ENCODE measurements at regions not wholly inside any gene's neighbourhood (a gene's known extent, or its start where the extent isn't known, plus 50 kb on each side); places are given as distances from the start of the nearest gene placed in this dataset.

GRCh38 chr5:58363461-58364249 lies 96.2 kb downstream of the PLK2 start:
- ATAC-seq (ENCODE audit: low read depth in 2 of 2) (no peak), DNase-seq (no peak)
- Histone ChIP-seq H3K4me1 (ENCODE audit: control insufficient read depth, insufficient read depth, low read length, poor library complexity, severe bottlenecking) (no peaks in the 10 kb centered on the region), H3K4me3 (ENCODE audit: low read depth, low read length) (no peak overlapping the region), H3K9me3 (ENCODE audit: control insufficient read depth in 2 of 2, low read length in 2 of 2) (no peaks in the 10 kb centered on the region), H3K27me3 (ENCODE audit: control insufficient read depth, insufficient read depth, low read length) (no peaks in the 10 kb centered on the region), H3K27ac (ENCODE audit: insufficient read depth, low read length, poor library complexity, severe bottlenecking) (no peak overlapping the region), H3K36me3 (ENCODE audit: control insufficient read depth, insufficient read depth, low read length) (no peaks in the 10 kb centered on the region)
- H3K27me3 Mint-ChIP-seq = no peaks in the 10 kb centered on the region
- H3K27ac Mint-ChIP-seq = no peak overlapping the region
- no peak overlapping the region for H3K4me3 Mint-ChIP-seq
- H3K4me1 Mint-ChIP-seq = no peaks in the 10 kb centered on the region
- peaks cover 0 to 5% (median 0%) of the 10 kb centered on the region in 7 donors for H3K9me3 Mint-ChIP-seq
- H3K36me3 Mint-ChIP-seq = no peaks in the 10 kb centered on the region

GRCh38 chr5:58362135-58362534 lies 97.8 kb downstream of the PLK2 start:
- Mint-ChIP-seq H3K27ac (no peak overlapping the region), H3K27me3 (no peaks in the 10 kb centered on the region), H3K4me1 (no peaks in the 10 kb centered on the region)

GRCh38 chr5:58360794-58361193 lies 99.1 kb downstream of the PLK2 start:
- DNase-seq = no peak
- Mint-ChIP-seq H3K27me3 (no peaks in the 10 kb centered on the region), H3K4me3 (no peak overlapping the region), H3K4me1 (no peaks in the 10 kb centered on the region), H3K27ac (no peak overlapping the region), H3K36me3 (no peaks in the 10 kb centered on the region), H3K9me3 (no peaks in the 10 kb centered on the region)
- no peaks in the 10 kb centered on the region for H3K9me3 ChIP-seq (ENCODE audit: control insufficient read depth in 2 of 2, low read length in 2 of 2)
- no peaks in the 10 kb centered on the region for H3K27me3 ChIP-seq (ENCODE audit: control insufficient read depth, insufficient read depth, low read length)
- no peak overlapping the region for H3K4me3 ChIP-seq (ENCODE audit: low read depth, low read length)
- no peaks in the 10 kb centered on the region for H3K4me1 ChIP-seq (ENCODE audit: control insufficient read depth, insufficient read depth, low read length, poor library complexity, severe bottlenecking)
- H3K27ac ChIP-seq (ENCODE audit: insufficient read depth, low read length, poor library complexity, severe bottlenecking) = no peak overlapping the region
- no peak for ATAC-seq (ENCODE audit: low read depth in 2 of 2)
- H3K36me3 ChIP-seq (ENCODE audit: control insufficient read depth, insufficient read depth, low read length) = no peaks in the 10 kb centered on the region

More at GRCh38 chr5:58362135-58362534, 97.8 kb downstream of the PLK2 start:
- Mint-ChIP-seq H3K36me3 (no peaks in the 10 kb centered on the region), H3K4me3 (no peak overlapping the region), H3K9me3 (no peaks in the 10 kb centered on the region)
- no peaks in the 10 kb centered on the region for H3K27me3 ChIP-seq (ENCODE audit: control insufficient read depth, insufficient read depth, low read length)
- ATAC-seq (ENCODE audit: low read depth in 2 of 2) = no peak
- H3K36me3 ChIP-seq (ENCODE audit: control insufficient read depth, insufficient read depth, low read length) = no peaks in the 10 kb centered on the region
- H3K4me1 ChIP-seq (ENCODE audit: control insufficient read depth, insufficient read depth, low read length, poor library complexity, severe bottlenecking) = no peaks in the 10 kb centered on the region
- DNase-seq = no peak
- H3K9me3 ChIP-seq (ENCODE audit: control insufficient read depth in 2 of 2, low read length in 2 of 2) = no peaks in the 10 kb centered on the region
- no peak overlapping the region for H3K4me3 ChIP-seq (ENCODE audit: low read depth, low read length)
- no peak overlapping the region for H3K27ac ChIP-seq (ENCODE audit: insufficient read depth, low read length, poor library complexity, severe bottlenecking)

GRCh38 chr5:58359981-58360380 lies 99.9 kb downstream of the PLK2 start:
- Mint-ChIP-seq H3K36me3 (no peaks in the 10 kb centered on the region), H3K27ac (no peak overlapping the region), H3K4me3 (no peak overlapping the region), H3K4me1 (no peaks in the 10 kb centered on the region), H3K9me3 (no peaks in the 10 kb centered on the region), H3K27me3 (no peaks in the 10 kb centered on the region)
- Histone ChIP-seq H3K9me3 (ENCODE audit: control insufficient read depth in 2 of 2, low read length in 2 of 2) (no peaks in the 10 kb centered on the region), H3K27me3 (ENCODE audit: control insufficient read depth, insufficient read depth, low read length) (no peaks in the 10 kb centered on the region), H3K27ac (ENCODE audit: insufficient read depth, low read length, poor library complexity, severe bottlenecking) (no peak overlapping the region), H3K36me3 (ENCODE audit: control insufficient read depth, insufficient read depth, low read length) (no peaks in the 10 kb centered on the region), H3K4me1 (ENCODE audit: control insufficient read depth, insufficient read depth, low read length, poor library complexity, severe bottlenecking) (no peaks in the 10 kb centered on the region), H3K4me3 (ENCODE audit: low read depth, low read length) (no peak overlapping the region)
- DNase-seq = no peak
- ATAC-seq (ENCODE audit: low read depth in 2 of 2) = no peak

- H3K4me3 Mint-ChIP-seq = no peak overlapping the region
- H3K27ac ChIP-seq (ENCODE audit: insufficient read depth, low read length, poor library complexity, severe bottlenecking) = no peak overlapping the region
- DNase-seq (no peak), ATAC-seq (ENCODE audit: low read depth in 2 of 2) (no peak)
- no peak overlapping the region for H3K4me3 ChIP-seq (ENCODE audit: low read depth, low read length)
- H3K36me3 Mint-ChIP-seq = no peaks in the 10 kb centered on the region
- H3K27ac Mint-ChIP-seq = no peak overlapping the region
- H3K9me3 ChIP-seq (ENCODE audit: control insufficient read depth in 2 of 2, low read length in 2 of 2) = no peaks in the 10 kb centered on the region
- no peaks in the 10 kb centered on the region for H3K27me3 Mint-ChIP-seq
- H3K9me3 Mint-ChIP-seq = no peaks in the 10 kb centered on the region
- no peaks in the 10 kb centered on the region for H3K36me3 ChIP-seq (ENCODE audit: control insufficient read depth, insufficient read depth, low read length)
- no peaks in the 10 kb centered on the region for H3K27me3 ChIP-seq (ENCODE audit: control insufficient read depth, insufficient read depth, low read length)
- no peaks in the 10 kb centered on the region for H3K4me1 ChIP-seq (ENCODE audit: control insufficient read depth, insufficient read depth, low read length, poor library complexity, severe bottlenecking)
- no peaks in the 10 kb centered on the region for H3K4me1 Mint-ChIP-seq
Observed at GRCh38 chr5:58358501-58359178, 101.2 kb downstream of the PLK2 start.

- no peaks in the 10 kb centered on the region for H3K9me3 Mint-ChIP-seq
- no peaks in the 10 kb centered on the region for H3K4me1 Mint-ChIP-seq
- Histone ChIP-seq H3K27me3 (ENCODE audit: control insufficient read depth, insufficient read depth, low read length) (no peaks in the 10 kb centered on the region), H3K9me3 (ENCODE audit: control insufficient read depth in 2 of 2, low read length in 2 of 2) (no peaks in the 10 kb centered on the region), H3K36me3 (ENCODE audit: control insufficient read depth, insufficient read depth, low read length) (no peaks in the 10 kb centered on the region), H3K4me1 (ENCODE audit: control insufficient read depth, insufficient read depth, low read length, poor library complexity, severe bottlenecking) (no peaks in the 10 kb centered on the region), H3K4me3 (ENCODE audit: low read depth, low read length) (no peak overlapping the region), H3K27ac (ENCODE audit: insufficient read depth, low read length, poor library complexity, severe bottlenecking) (no peak overlapping the region)
- peak overlapping the region in 1 of 4 donors; percentile 21 for H3K4me3 Mint-ChIP-seq
- no peak for ATAC-seq (ENCODE audit: low read depth in 2 of 2)
- no peaks in the 10 kb centered on the region for H3K27me3 Mint-ChIP-seq
- H3K36me3 Mint-ChIP-seq = no peaks in the 10 kb centered on the region
- H3K27ac Mint-ChIP-seq = no peak overlapping the region
- DNase-seq = no peak
Observed at GRCh38 chr5:58357799-58358500, 101.9 kb downstream of the PLK2 start.

GRCh38 chr5:58357121-58357520 lies 102.8 kb downstream of the PLK2 start:
- Mint-ChIP-seq H3K27ac (no peak overlapping the region), H3K4me1 (no peaks in the 10 kb centered on the region), H3K9me3 (no peaks in the 10 kb centered on the region), H3K36me3 (no peaks in the 10 kb centered on the region), H3K4me3 (no peak overlapping the region), H3K27me3 (no peaks in the 10 kb centered on the region)
- Histone ChIP-seq H3K27ac (ENCODE audit: insufficient read depth, low read length, poor library complexity, severe bottlenecking) (no peak overlapping the region), H3K36me3 (ENCODE audit: control insufficient read depth, insufficient read depth, low read length) (no peaks in the 10 kb centered on the region), H3K4me1 (ENCODE audit: control insufficient read depth, insufficient read depth, low read length, poor library complexity, severe bottlenecking) (no peaks in the 10 kb centered on the region), H3K4me3 (ENCODE audit: low read depth, low read length) (no peak overlapping the region), H3K27me3 (ENCODE audit: control insufficient read depth, insufficient read depth, low read length) (no peaks in the 10 kb centered on the region), H3K9me3 (ENCODE audit: control insufficient read depth in 2 of 2, low read length in 2 of 2) (no peaks in the 10 kb centered on the region)
- no peak for ATAC-seq (ENCODE audit: low read depth in 2 of 2)
- DNase-seq = no peak

Measured in CD4-positive, CD25-positive, alpha-beta regulatory T cell (primary cell).